Mesothelial cell of epicardium (in vitro differentiated cells): ENCODE measurements at regions not wholly inside any gene's neighbourhood (a gene's known extent, or its start where the extent isn't known, plus 50 kb on each side); places are given as distances from the start of the nearest gene placed in this dataset. TPM values are rescaled to one million over a fixed set of nuclear protein-coding genes. Genes with fewer than 3 reads are reported as not detected.

Experiments used
- DNase-seq, 2 experiments: peaks; one replicate each; pipeline ENCODE4 v3.0.0; 2021; ENCODE audit warnings: low spot score in 2 of 2; ENCODE audit not compliant: unreplicated experiment in 2 of 2
- H3K27ac Mint-ChIP-seq: 2 replicates; pipeline ENCODE4 v1.8.0; 2021; ENCODE audit warnings: mixed read lengths
- H3K27me3 Mint-ChIP-seq: 2 replicates; pipeline ENCODE4 v1.8.0; 2021; ENCODE audit warnings: low read depth, mixed read lengths
- H3K36me3 Mint-ChIP-seq: 2 replicates; pipeline ENCODE4 v1.8.0; 2021; ENCODE audit warnings: mixed read lengths
- H3K4me1 Mint-ChIP-seq: 2 replicates; pipeline ENCODE4 v1.8.0; 2021; ENCODE audit warnings: mixed read lengths
- H3K4me3 Mint-ChIP-seq: 2 replicates; pipeline ENCODE4 v1.8.0; 2021; ENCODE audit warnings: mild to moderate bottlenecking, moderate library complexity, mixed read lengths
- H3K9me3 Mint-ChIP-seq: 2 replicates; pipeline ENCODE4 v1.8.0; 2021; ENCODE audit warnings: mixed read lengths
- CTCF ChIP-seq: fragments of 200-600 bp; sonication (generic); IDR thresholded peaks from one replicate; pipeline ENCODE4 v1.5.0; 2021; ENCODE audit warnings: antibody characterized with exemption; ENCODE audit not compliant: unreplicated experiment
- microRNA-seq: library from miRNA; unstranded; fragments of <30 nt; microRNA quantifications from one replicate; pipeline ENCODE4 v1.2.0, GENCODE V29; 2021; ENCODE audit warnings: inconsistent platforms, mixed read lengths

GRCh38 chr14:50055461-50056228, 60.7 kb downstream of the VCPKMT start:
- Mint-ChIP-seq H3K4me3 (no peak overlapping the region), H3K4me1 (peaks cover under 1% of the 10 kb centered on the region), H3K27me3 (no peaks in the 10 kb centered on the region), H3K36me3 (no peaks in the 10 kb centered on the region), H3K9me3 (no peaks in the 10 kb centered on the region), H3K27ac (no peak overlapping the region)
- no peak for DNase-seq
- TF ChIP-seq CTCF: no peak

GRCh38 chr14:50056435-50056834, 59.9 kb downstream of the VCPKMT start:
- Mint-ChIP-seq H3K27me3 (no peaks in the 10 kb centered on the region), H3K4me3 (no peak overlapping the region), H3K9me3 (no peaks in the 10 kb centered on the region), H3K36me3 (no peaks in the 10 kb centered on the region), H3K27ac (no peak overlapping the region), H3K4me1 (peaks cover 6% of the 10 kb centered on the region)
- no peak for TF ChIP-seq CTCF
- no peak for DNase-seq

- H3K27me3 Mint-ChIP-seq: no peaks in the 10 kb centered on the region
- H3K9me3 Mint-ChIP-seq: no peaks in the 10 kb centered on the region
- TF ChIP-seq CTCF: no peak
- H3K4me1 Mint-ChIP-seq: peaks cover 12% of the 10 kb centered on the region
- no peak overlapping the region for H3K4me3 Mint-ChIP-seq
- H3K27ac Mint-ChIP-seq: no peak overlapping the region
- H3K36me3 Mint-ChIP-seq: no peaks in the 10 kb centered on the region
- DNase-seq: no peak
Measured at GRCh38 chr14:50057331-50057730, 59.0 kb downstream of the VCPKMT start.

GRCh38 chr14:50058113-50058512, 58.3 kb downstream of the VCPKMT start:
- H3K9me3 Mint-ChIP-seq: no peaks in the 10 kb centered on the region
- H3K4me3 Mint-ChIP-seq: no peak overlapping the region
- H3K27me3 Mint-ChIP-seq: no peaks in the 10 kb centered on the region
- DNase-seq: no peak
- no peaks in the 10 kb centered on the region for H3K36me3 Mint-ChIP-seq
- no peak overlapping the region for H3K27ac Mint-ChIP-seq
- H3K4me1 Mint-ChIP-seq: peaks cover 20% of the 10 kb centered on the region
- TF ChIP-seq CTCF: no peak

Small RNAs in the stretch of these regions (microRNA-seq; reads per million reads assigned to microRNA genes)
- gene MIR6076: not detected
